ENCODE measurements at regions not wholly inside any gene's neighbourhood (a gene's known extent, or its start where the extent isn't known, plus 50 kb on each side); places are given as distances from the start of the nearest gene placed in this dataset.

GRCh38 chr15:70254311-70254869, 156.7 kb upstream of the TLE3 start:
- FAIRE-seq, result no peak

GRCh38 chr15:70253461-70254156, 155.9 kb upstream of the TLE3 start:
- FAIRE-seq, result no peak

- FAIRE-seq, result no peak
These were observed 155.2 kb upstream of the TLE3 start for GRCh38 chr15:70252951-70253320.

- FAIRE-seq, result no peak
These were observed 154.6 kb upstream of the TLE3 start for GRCh38 chr15:70252056-70252950.

GRCh38 chr15:70251246-70251990, 153.7 kb upstream of the TLE3 start:
- no peak for FAIRE-seq

- no peak for FAIRE-seq
These were observed 152.8 kb upstream of the TLE3 start for GRCh38 chr15:70250208-70251201.

- no peak for FAIRE-seq
These were observed 151.9 kb upstream of the TLE3 start for GRCh38 chr15:70249616-70250015.

- FAIRE-seq, result no peak
These were observed 150.7 kb upstream of the TLE3 start for GRCh38 chr15:70248116-70249025.

- no peak for FAIRE-seq
These were observed 149.6 kb upstream of the TLE3 start for GRCh38 chr15:70247281-70247680.

- FAIRE-seq, result no peak
These were observed 149.0 kb upstream of the TLE3 start for GRCh38 chr15:70246623-70247220.

GRCh38 chr15:70245932-70246622, 148.4 kb upstream of the TLE3 start:
- no peak for FAIRE-seq

GRCh38 chr15:70244978-70245542, 147.3 kb upstream of the TLE3 start:
- FAIRE-seq, result no peak

GRCh38 chr15:70243686-70244540, 146.2 kb upstream of the TLE3 start:
- FAIRE-seq, result no peak

GRCh38 chr15:70242951-70243685, 145.4 kb upstream of the TLE3 start:
- no peak for FAIRE-seq

- no peak for FAIRE-seq
These were observed 144.0 kb upstream of the TLE3 start for GRCh38 chr15:70241561-70242320.

- FAIRE-seq, result no peak
These were observed 143.2 kb upstream of the TLE3 start for GRCh38 chr15:70240820-70241430.
